H1 (cell line): ENCODE measurements at regions not wholly inside any gene's neighbourhood (a gene's known extent, or its start where the extent isn't known, plus 50 kb on each side); places are given as distances from the start of the nearest gene placed in this dataset.

Experiments used
- CBX5 ChIP-seq: fragments of 300-800, 300-1000 bp; sonication (generic); IDR thresholded peaks from 2 replicates; pipeline ENCODE4 v1.7.1; 2016; ENCODE audit warnings: antibody characterized with exemption, low read length, low read depth
- TF ChIP-seq, protein P1 (sequence below), 3 experiments: IDR thresholded peaks; 1 replicate in 2 of 3; 2 replicates in 1 of 3; pipeline versions ENCODE4 v1.5.1 to v1.6.1; 2011; ENCODE audit warnings: low read length in 3 of 3, mild to moderate bottlenecking in 3 of 3, inconsistent platforms in 2 of 3, low read depth in 1 of 3, moderate library complexity in 1 of 3; ENCODE audit not compliant: insufficient read depth in 1 of 3; ENCODE audit errors: control extremely low read depth in 1 of 3

DNA sequence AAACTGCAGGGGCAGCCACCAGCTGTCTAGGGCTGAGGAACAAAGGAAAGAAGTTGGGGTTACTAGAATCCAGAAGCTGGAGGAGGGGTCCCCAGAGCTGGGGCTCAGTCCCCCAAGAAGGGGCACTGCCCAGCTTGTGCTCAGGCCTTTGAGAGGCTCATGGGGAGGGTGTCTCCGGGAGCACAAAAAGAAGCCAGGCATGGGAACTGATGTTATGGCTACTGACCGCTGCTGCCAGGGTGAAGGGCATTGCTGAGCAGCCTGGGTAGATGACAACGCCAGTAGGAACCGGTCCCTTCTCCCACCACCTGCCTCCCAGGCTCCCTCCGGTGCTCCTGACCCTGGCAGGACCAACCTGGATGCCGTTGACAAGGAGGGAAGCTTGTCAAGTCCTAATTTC is 762.5 kb upstream of the TPTE start:
- TF ChIP-seq, protein P1, sequence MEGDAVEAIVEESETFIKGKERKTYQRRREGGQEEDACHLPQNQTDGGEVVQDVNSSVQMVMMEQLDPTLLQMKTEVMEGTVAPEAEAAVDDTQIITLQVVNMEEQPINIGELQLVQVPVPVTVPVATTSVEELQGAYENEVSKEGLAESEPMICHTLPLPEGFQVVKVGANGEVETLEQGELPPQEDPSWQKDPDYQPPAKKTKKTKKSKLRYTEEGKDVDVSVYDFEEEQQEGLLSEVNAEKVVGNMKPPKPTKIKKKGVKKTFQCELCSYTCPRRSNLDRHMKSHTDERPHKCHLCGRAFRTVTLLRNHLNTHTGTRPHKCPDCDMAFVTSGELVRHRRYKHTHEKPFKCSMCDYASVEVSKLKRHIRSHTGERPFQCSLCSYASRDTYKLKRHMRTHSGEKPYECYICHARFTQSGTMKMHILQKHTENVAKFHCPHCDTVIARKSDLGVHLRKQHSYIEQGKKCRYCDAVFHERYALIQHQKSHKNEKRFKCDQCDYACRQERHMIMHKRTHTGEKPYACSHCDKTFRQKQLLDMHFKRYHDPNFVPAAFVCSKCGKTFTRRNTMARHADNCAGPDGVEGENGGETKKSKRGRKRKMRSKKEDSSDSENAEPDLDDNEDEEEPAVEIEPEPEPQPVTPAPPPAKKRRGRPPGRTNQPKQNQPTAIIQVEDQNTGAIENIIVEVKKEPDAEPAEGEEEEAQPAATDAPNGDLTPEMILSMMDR (IDR thresholded peaks at IDR 0.05; ENCODE audit: control extremely low read depth in 1 of 3, insufficient read depth in 1 of 3, low read depth in 1 of 3, low read length in 3 of 3) = no peak
- TF ChIP-seq CBX5 = no peak
